GM18909 (cell line): ENCODE measurements at regions not wholly inside any gene's neighbourhood (a gene's known extent, or its start where the extent isn't known, plus 50 kb on each side); places are given as distances from the start of the nearest gene placed in this dataset.

Experiments used
- ATAC-seq: cut with Tn5 transposase; IDR thresholded peaks from one replicate; pipeline ENCODE4 v1.9.1; 2021; ENCODE audit warnings: mild to moderate bottlenecking; ENCODE audit not compliant: unreplicated experiment, poor library complexity

DNA sequence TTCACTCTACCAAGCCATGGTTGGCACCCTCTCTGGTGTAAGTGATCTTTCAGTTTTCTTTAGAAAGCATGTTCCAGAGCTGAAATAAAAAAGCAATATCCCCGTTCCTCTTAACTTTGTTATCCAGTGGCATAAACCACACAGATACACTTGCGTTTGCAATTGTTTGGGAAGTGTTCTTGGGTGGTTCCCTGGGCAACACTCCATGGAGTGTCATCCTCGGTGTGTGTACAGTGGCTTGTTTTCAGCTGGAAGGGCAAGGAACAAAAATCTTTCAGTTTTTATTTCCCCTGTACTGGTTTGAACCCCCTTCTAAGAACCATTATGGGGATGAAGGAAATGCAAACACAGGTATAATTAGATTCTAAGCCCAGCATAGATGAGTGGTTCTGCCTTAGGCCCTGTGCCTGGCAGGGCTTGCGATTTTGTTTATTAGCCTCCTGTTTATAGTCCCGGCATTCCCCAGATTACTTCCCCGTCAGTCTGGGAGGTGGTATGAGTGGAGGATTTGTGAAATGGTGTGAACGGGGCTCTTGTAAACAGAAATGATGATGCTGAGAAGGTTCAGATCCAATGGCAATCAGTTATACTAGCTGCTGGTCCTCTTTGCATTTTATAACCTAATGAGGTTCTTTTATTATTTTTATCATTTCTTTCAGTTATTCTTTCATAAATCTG, 76.0 kb upstream of the CD180 start:
- ATAC-seq = no peak

- no peak for ATAC-seq
These were observed 71.8 kb upstream of the CD180 start for GRCh38 chr5:67268231-67269021.

- no peak for ATAC-seq
These were observed 71.1 kb upstream of the CD180 start for GRCh38 chr5:67267512-67268216.

DNA sequence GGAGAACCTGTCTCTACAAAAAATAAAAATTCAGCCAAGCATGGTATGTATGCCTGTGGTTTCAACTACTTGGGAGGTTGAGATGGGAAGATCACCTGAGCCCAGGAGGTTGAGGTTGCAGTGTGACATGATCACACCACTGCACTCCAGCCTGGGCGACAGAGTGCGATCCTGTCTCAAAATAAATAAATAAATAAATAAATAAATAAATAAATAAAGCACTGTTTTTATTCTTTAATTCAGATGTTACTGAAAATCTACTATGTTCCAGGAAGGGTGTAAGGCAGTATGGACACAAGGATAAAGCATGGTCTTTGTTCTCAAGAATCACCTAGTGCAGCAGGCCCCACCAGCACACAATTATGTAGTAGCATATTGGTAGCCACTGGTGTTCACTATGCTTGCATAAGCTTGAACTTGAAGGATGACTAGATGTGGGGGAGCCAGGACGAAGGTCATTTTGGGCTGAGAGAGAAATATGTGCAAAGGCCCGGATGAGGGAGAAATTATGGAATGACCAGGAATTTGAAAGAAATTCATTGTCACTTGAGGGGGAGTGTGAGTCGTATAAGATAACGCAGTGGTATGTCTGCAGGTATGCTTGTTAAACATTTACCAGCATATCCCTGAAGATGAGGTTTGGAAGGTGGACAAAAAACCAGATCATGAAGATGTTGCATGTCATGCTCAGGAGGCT, 70.2 kb upstream of the CD180 start:
- ATAC-seq = no peak

- ATAC-seq = no peak
These were observed 69.4 kb upstream of the CD180 start for GRCh38 chr5:67265951-67266350.

DNA sequence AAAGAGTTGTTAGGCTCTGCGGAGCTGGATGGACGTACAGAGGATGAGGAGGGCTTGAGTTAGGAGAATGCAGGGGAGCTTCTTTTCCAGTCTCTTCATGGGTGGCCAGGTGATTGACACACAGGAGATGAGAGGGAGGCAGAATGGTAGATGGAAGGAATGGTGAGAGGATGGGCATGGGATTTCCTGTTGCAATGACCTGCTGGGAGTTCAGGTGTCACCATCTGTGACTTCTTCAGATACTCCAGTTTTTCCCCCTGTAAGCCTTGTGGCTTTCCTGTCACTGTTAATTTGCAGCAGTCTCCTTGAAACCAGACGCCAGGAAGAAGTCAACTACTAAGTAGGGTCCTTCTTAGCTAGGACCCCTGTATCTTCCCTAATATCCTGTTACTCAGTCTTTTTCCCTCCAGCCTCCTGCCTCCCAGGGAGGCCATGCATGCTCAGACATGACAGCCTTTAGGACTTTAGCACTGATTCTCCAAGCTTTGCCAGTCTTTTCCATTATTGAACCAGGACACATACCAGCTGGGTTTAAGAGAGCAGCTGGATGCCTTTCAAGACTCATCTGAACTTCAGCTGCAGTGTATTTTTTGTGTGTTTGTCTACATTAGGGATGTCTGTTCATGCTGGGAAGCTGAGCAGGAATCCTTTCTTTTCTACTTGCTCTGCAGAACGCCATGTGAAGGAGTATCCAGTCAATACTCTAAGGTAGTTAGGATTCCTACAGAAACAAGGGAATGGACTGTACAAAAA, 67.2 kb upstream of the CD180 start:
- ATAC-seq = no peak

- no peak for ATAC-seq
These were observed 66.4 kb upstream of the CD180 start for GRCh38 chr5:67262956-67263355.

DNA sequence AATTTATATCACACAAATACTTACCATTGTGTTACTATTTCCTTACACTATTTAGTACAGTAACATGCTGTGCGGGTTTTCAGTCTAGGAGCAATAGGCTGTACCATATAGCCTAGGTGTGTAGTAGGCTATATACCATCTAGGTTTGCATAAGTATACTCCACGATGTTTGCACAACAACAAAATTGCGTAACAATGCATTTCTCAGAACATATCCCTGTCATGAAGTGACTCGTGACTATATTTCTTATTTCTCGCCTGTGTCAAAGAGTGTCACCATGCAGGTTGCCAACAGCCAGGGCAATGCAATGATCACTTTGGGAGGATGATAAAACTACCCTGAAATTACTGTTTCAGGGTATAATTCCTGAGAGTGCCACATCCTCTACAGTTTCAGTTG, 65.6 kb upstream of the CD180 start:
- no peak for ATAC-seq

GRCh38 chr5:67259548-67260215, 63.1 kb upstream of the CD180 start:
- ATAC-seq = no peak

GRCh38 chr5:67257500-67257899, 60.9 kb upstream of the CD180 start:
- no peak for ATAC-seq

DNA sequence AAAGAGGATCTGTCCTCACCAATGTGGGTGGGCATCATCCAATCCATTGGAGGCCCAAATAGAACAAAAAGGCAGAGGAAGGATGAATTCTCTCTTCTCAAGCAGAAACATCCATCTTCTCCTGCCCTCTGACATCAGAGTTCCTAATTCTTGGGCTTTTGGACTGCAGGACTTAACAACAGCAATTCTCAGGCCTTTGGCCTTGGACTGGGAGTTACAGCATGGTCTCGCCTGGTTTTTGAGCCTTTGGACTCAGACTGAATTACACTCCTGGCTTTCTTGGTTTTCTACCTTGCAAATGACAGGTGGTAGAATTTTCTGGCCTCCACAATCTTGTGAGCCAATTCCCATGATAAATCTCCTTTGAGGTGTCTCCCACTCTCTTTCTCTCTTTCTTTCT, 60.5 kb upstream of the CD180 start:
- ATAC-seq = no peak

DNA sequence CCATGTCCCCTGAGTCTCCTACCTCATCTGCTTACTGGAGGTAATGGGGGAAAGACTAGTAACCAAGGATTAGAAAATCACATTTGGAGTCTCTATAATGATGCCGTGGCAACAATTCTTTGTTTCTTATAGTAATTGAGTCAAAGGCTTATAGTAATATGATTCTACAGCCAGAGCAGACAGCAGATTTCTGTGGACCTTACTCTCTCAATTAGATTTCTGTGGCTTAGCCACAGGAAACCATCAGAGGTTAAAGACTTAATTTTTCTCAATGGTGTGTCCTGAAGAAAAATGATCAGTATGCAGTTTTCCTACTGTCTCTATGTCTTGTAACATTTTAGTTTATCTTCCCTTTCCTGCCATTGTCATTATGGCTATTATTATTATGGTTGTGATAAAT, 59.3 kb upstream of the CD180 start:
- no peak for ATAC-seq

DNA sequence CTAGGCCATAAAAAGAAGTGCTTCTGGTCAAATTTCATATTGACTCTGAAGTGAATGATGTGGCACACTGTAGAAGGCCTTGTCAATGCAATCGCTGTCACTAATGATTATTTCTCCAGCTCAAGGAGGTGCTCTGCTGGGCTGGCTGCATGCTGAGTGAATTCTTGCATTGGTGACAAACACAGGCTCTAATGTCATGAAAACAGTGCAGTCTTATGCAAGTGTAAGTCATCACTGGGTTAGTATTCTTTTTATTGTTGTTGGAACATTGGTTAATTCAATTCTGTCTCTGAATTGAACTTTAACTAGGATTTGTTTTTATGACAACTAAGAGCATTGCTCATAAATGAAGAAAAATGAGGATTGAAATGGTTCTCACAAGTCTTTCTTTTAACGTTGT, 57.3 kb upstream of the CD180 start:
- ATAC-seq = no peak

- ATAC-seq = no peak
These were observed 52.9 kb upstream of the CD180 start for GRCh38 chr5:67249590-67249895.

- ATAC-seq = no peak
These were observed 52.3 kb upstream of the CD180 start for GRCh38 chr5:67248703-67249589.

GRCh38 chr5:67246546-67247268, 50.1 kb upstream of the CD180 start:
- ATAC-seq = no peak
